ENCODE measurements at regions not wholly inside any gene's neighbourhood (a gene's known extent, or its start where the extent isn't known, plus 50 kb on each side); places are given as distances from the start of the nearest gene placed in this dataset.

- DNase-seq, result no peak
- no peaks in the 10 kb centered on the region for H3K36me3 ChIP-seq
- TF ChIP-seq POLR2A (IDR thresholded peaks at IDR 0.05) (no peak), CTCF (IDR thresholded peaks at IDR 0.05) (no peak)
- no peak overlapping the region for H3K4me3 ChIP-seq
- H3K27ac ChIP-seq, result no peak overlapping the region
- no peaks in the 10 kb centered on the region for H3K9me3 ChIP-seq
- no peaks in the 10 kb centered on the region for H3K27me3 ChIP-seq
- H3K4me1 ChIP-seq, result no peaks in the 10 kb centered on the region
Measured at GRCh38 chr18:78309924-78310323, 669.7 kb upstream of the SALL3 start.

GRCh38 chr18:78319264-78319663 is 660.4 kb upstream of the SALL3 start:
- H3K27ac ChIP-seq, result no peak overlapping the region
- no peak for TF ChIP-seq POLR2A (IDR thresholded peaks at IDR 0.05)
- no peak for TF ChIP-seq CTCF (IDR thresholded peaks at IDR 0.05)
- no peaks in the 10 kb centered on the region for H3K4me1 ChIP-seq
- H3K4me3 ChIP-seq, result no peak overlapping the region
- H3K36me3 ChIP-seq, result no peaks in the 10 kb centered on the region
- H3K9me3 ChIP-seq, result no peaks in the 10 kb centered on the region
- no peaks in the 10 kb centered on the region for H3K27me3 ChIP-seq
- DNase-seq, result no peak

GRCh38 chr18:78319961-78320360 is 659.7 kb upstream of the SALL3 start:
- H3K4me3 ChIP-seq, result no peak overlapping the region
- TF ChIP-seq CTCF (IDR thresholded peaks at IDR 0.05) (no peak), POLR2A (IDR thresholded peaks at IDR 0.05) (no peak)
- H3K36me3 ChIP-seq, result no peaks in the 10 kb centered on the region
- H3K27ac ChIP-seq, result no peak overlapping the region
- DNase-seq, result no peak
- H3K4me1 ChIP-seq, result no peaks in the 10 kb centered on the region
- no peaks in the 10 kb centered on the region for H3K27me3 ChIP-seq
- H3K9me3 ChIP-seq, result no peaks in the 10 kb centered on the region

GRCh38 chr18:78321402-78321801 is 658.2 kb upstream of the SALL3 start:
- Histone ChIP-seq H3K36me3 (no peaks in the 10 kb centered on the region), H3K4me3 (no peak overlapping the region), H3K4me1 (no peaks in the 10 kb centered on the region), H3K27me3 (no peaks in the 10 kb centered on the region), H3K27ac (no peak overlapping the region), H3K9me3 (no peaks in the 10 kb centered on the region)
- TF ChIP-seq POLR2A (IDR thresholded peaks at IDR 0.05) (no peak), CTCF (IDR thresholded peaks at IDR 0.05) (no peak)
- DNase-seq, result no peak

- H3K36me3 ChIP-seq, result no peaks in the 10 kb centered on the region
- no peak for TF ChIP-seq CTCF (IDR thresholded peaks at IDR 0.05)
- no peak for TF ChIP-seq POLR2A (IDR thresholded peaks at IDR 0.05)
- H3K27me3 ChIP-seq, result no peaks in the 10 kb centered on the region
- no peak overlapping the region for H3K4me3 ChIP-seq
- no peak overlapping the region for H3K27ac ChIP-seq
- no peaks in the 10 kb centered on the region for H3K4me1 ChIP-seq
- no peak for DNase-seq
- H3K9me3 ChIP-seq, result no peaks in the 10 kb centered on the region
Measured at GRCh38 chr18:78323453-78324197, 656.0 kb upstream of the SALL3 start.

GRCh38 chr18:78327643-78328042 is 652.0 kb upstream of the SALL3 start:
- Histone ChIP-seq H3K4me1 (no peaks in the 10 kb centered on the region), H3K27me3 (no peaks in the 10 kb centered on the region), H3K4me3 (no peak overlapping the region), H3K9me3 (no peaks in the 10 kb centered on the region), H3K36me3 (no peaks in the 10 kb centered on the region), H3K27ac (no peak overlapping the region)
- TF ChIP-seq POLR2A (IDR thresholded peaks at IDR 0.05) (no peak), CTCF (IDR thresholded peaks at IDR 0.05) (no peak)
- no peak for DNase-seq
